DOHH2 (cell line): ENCODE measurements at regions not wholly inside any gene's neighbourhood (a gene's known extent, or its start where the extent isn't known, plus 50 kb on each side); places are given as distances from the start of the nearest gene placed in this dataset.

ENCODE experiments used
- H3F3A ChIP-seq: fragments of 200-600 bp; sonication (generic), shearing (Covaris generic); 2 replicates; pipeline ENCODE4 v1.6.0; 2016; ENCODE audit warnings: antibody characterized with exemption, mild to moderate bottlenecking; ENCODE audit not compliant: control insufficient read depth, insufficient read depth
- H3K27ac ChIP-seq: fragments of 200-600 bp; sonication (generic); 2 replicates; pipeline ENCODE4 v1.5.1; 2014; ENCODE audit warnings: low read depth, mild to moderate bottlenecking, low read length, moderate library complexity
- H3K27me3 ChIP-seq: fragments of 200-600 bp; sonication (generic); 2 replicates; pipeline ENCODE4 v1.6.1; 2014; ENCODE audit warnings: mild to moderate bottlenecking, low read length, mixed read lengths; ENCODE audit not compliant: control insufficient read depth
- H3K36me3 ChIP-seq: fragments of 200-600 bp; sonication (generic); 2 replicates; pipeline ENCODE4 v1.6.1; 2014; ENCODE audit warnings: mild to moderate bottlenecking, low read length, moderate library complexity, mixed read lengths; ENCODE audit not compliant: control insufficient read depth
- H3K4me1 ChIP-seq: fragments of 200-600 bp; sonication (generic); 2 replicates; pipeline ENCODE4 v1.6.1; 2014; ENCODE audit warnings: mild to moderate bottlenecking, low read length, mixed read lengths; ENCODE audit not compliant: control insufficient read depth
- H3K4me2 ChIP-seq: fragments of 200-600 bp; sonication (generic); 2 replicates; pipeline ENCODE4 v1.6.0; 2014; ENCODE audit warnings: mild to moderate bottlenecking, low read length, moderate library complexity
- H3K4me3 ChIP-seq: fragments of 200-600 bp; sonication (generic); 2 replicates; pipeline ENCODE4 v1.5.1; 2014; ENCODE audit warnings: mild to moderate bottlenecking, low read length, mixed read lengths
- H3K79me2 ChIP-seq: fragments of 200-600 bp; sonication (generic); 2 replicates; pipeline ENCODE4 v1.6.1; 2014; ENCODE audit warnings: mild to moderate bottlenecking, low read length, mixed read lengths; ENCODE audit not compliant: control insufficient read depth
- H3K9me2 ChIP-seq: fragments of 200-600 bp; sonication (generic); replicated peaks from 2 replicates; pipeline ENCODE4 v1.6.1; 2014; ENCODE audit warnings: mild to moderate bottlenecking, low read length, mixed read lengths; ENCODE audit not compliant: control insufficient read depth
- H3K9me3 ChIP-seq: fragments of 200-600 bp; sonication (generic); 2 replicates; pipeline ENCODE4 v1.6.1; 2014; ENCODE audit warnings: antibody characterized with exemption, low read length, mixed read lengths; ENCODE audit not compliant: control insufficient read depth, insufficient read depth
- H4K20me1 ChIP-seq: fragments of 200-600 bp; sonication (generic); 2 replicates; pipeline ENCODE4 v1.6.0; 2014; ENCODE audit warnings: low read depth, mild to moderate bottlenecking, antibody characterized with exemption, low read length, moderate library complexity; ENCODE audit not compliant: control insufficient read depth, insufficient read depth
- EZH2phosphoT487 ChIP-seq: fragments of 200-600 bp; sonication (generic); IDR thresholded peaks from 2 replicates; pipeline ENCODE4 v1.6.1; 2017; ENCODE audit warnings: borderline replicate concordance, mild to moderate bottlenecking, antibody characterized with exemption, low read length, moderate library complexity, mixed read lengths
- TF ChIP-seq, protein P1 (sequence below): fragments of 200-600 bp; sonication (generic); IDR thresholded peaks from one replicate; pipeline ENCODE4 v1.5.1; 2014; ENCODE audit warnings: antibody characterized with exemption, mild to moderate bottlenecking, low read depth, low read length; ENCODE audit not compliant: poor library complexity, severe bottlenecking

GRCh38 chr11:129739339-129739738 lies 76.3 kb upstream of the TMEM45B start:
- no peak overlapping the region for H3K27ac ChIP-seq
- H3K9me2 ChIP-seq: no peaks in the 10 kb centered on the region
- H3K27me3 ChIP-seq: peaks cover 7% of the 10 kb centered on the region; the same call in 1 of the 2 replicates
- no peaks in the 10 kb centered on the region for H3K9me3 ChIP-seq
- no peaks in the 10 kb centered on the region for H4K20me1 ChIP-seq
- H3K4me3 ChIP-seq: no peak overlapping the region
- H3K4me1 ChIP-seq: no peaks in the 10 kb centered on the region
- TF ChIP-seq, protein P1, sequence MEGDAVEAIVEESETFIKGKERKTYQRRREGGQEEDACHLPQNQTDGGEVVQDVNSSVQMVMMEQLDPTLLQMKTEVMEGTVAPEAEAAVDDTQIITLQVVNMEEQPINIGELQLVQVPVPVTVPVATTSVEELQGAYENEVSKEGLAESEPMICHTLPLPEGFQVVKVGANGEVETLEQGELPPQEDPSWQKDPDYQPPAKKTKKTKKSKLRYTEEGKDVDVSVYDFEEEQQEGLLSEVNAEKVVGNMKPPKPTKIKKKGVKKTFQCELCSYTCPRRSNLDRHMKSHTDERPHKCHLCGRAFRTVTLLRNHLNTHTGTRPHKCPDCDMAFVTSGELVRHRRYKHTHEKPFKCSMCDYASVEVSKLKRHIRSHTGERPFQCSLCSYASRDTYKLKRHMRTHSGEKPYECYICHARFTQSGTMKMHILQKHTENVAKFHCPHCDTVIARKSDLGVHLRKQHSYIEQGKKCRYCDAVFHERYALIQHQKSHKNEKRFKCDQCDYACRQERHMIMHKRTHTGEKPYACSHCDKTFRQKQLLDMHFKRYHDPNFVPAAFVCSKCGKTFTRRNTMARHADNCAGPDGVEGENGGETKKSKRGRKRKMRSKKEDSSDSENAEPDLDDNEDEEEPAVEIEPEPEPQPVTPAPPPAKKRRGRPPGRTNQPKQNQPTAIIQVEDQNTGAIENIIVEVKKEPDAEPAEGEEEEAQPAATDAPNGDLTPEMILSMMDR: no peak
- TF ChIP-seq EZH2phosphoT487: no peak
- no peak overlapping the region for H3K4me2 ChIP-seq
- no peaks in the 10 kb centered on the region for H3K79me2 ChIP-seq
- H3K36me3 ChIP-seq: no peaks in the 10 kb centered on the region
- H3F3A ChIP-seq: no peaks in the 10 kb centered on the region

DNA sequence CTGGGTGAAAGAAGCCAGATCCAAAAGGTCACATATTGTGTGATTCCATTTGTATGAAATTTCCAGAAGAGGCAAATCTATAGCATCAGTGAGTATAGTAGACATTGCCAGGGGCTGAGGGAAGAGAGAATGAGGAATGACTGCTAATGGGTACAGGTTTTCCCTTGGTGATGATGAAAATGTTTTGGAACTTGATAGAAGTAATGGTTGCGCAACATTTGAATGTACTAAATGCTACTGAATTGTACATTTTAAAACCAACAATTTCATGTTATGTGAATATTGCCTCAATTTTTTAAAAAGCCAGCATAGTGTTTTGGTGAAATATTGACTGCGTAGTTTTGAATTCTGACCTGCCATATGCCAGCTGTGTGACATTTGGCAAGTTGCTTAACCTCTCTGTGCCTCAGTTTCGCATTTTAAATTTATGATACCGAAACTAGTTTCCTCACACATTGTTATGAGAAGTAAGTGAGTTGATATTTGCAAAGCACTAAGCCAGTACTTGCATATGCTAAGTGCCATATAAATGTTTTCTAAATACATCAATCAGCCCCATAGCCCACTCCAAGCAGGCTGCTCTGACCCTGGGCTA lies 75.4 kb upstream of the TMEM45B start:
- no peaks in the 10 kb centered on the region for H3K79me2 ChIP-seq
- H3K9me2 ChIP-seq: no peaks in the 10 kb centered on the region
- no peaks in the 10 kb centered on the region for H4K20me1 ChIP-seq
- H3K4me3 ChIP-seq: no peak overlapping the region
- TF ChIP-seq, protein P1: no peak
- no peak for TF ChIP-seq EZH2phosphoT487
- no peaks in the 10 kb centered on the region for H3F3A ChIP-seq
- no peaks in the 10 kb centered on the region for H3K4me1 ChIP-seq
- no peak overlapping the region for H3K4me2 ChIP-seq
- no peak overlapping the region for H3K27ac ChIP-seq
- no peaks in the 10 kb centered on the region for H3K36me3 ChIP-seq
- H3K9me3 ChIP-seq: no peaks in the 10 kb centered on the region
- H3K27me3 ChIP-seq: peaks cover 7% of the 10 kb centered on the region; the same call in 1 of the 2 replicates

DNA sequence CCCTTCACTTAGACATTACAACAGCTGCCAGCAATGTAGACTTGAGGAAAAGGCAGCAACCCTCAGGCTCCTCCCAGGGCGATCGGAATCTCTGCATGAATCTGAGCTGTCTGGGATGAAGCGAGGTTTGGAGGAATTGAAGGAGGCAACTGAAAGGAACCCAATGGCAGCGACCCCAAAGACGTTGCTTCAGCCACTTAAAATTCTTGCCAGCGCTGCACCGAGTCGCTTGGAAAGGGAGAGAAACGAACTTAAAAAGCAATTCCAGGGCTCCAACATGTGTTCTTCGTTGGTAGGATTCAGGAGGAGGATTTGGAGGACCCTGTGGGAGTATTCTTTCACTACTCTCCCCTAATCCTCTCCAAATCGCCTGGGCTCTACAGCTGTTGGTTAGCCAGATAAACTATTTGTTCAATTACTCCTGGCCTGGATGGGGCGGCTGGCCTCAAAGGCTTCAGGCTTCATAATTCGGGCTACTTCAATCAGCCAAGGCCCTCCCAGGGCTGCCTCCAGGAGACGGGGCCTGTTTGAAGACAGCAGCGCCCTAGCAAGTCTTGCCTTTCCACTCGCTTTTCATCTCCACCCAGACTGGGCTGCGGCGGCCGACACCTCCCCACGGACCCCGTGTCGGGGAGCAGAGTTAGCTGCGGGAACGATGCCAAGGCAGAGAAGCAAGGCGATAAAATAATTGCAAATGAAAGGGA lies 72.4 kb upstream of the TMEM45B start:
- Histone ChIP-seq H3K4me3 (no peak overlapping the region), H3K27ac (no peak overlapping the region), H3K27me3 (0 out of 2 replicates have a peak, but pooled peaks cover 3% of the 10 kb centered on the region), H3K4me2 (no peak overlapping the region), H3K4me1 (no peaks in the 10 kb centered on the region), H3K36me3 (no peaks in the 10 kb centered on the region), H3F3A (no peaks in the 10 kb centered on the region), H3K9me3 (no peaks in the 10 kb centered on the region), H4K20me1 (no peaks in the 10 kb centered on the region), H3K79me2 (no peaks in the 10 kb centered on the region), H3K9me2 (no peaks in the 10 kb centered on the region)
- no peak for TF ChIP-seq EZH2phosphoT487
- TF ChIP-seq, protein P1: no peak
